Stimulated activated naive CD8-positive, alpha-beta T cell treated with anti-CD3 and anti-CD28 coated beads, Interleukin-15, amount 100 ng/mL, for 72 hours (primary cell): ENCODE measurements at regions not wholly inside any gene's neighbourhood (a gene's known extent, or its start where the extent isn't known, plus 50 kb on each side); places are given as distances from the start of the nearest gene placed in this dataset.

Experiments used
- ATAC-seq: fragments of 150-1000 bp; cut with Tn5 transposase; 2 replicates; pipeline ENCODE4 v1.10.0; 2021; ENCODE audit warnings: mild to moderate bottlenecking, moderate library complexity
- DNase-seq, 2 donors: peaks; one replicate each; pipeline ENCODE4 v3.0.0; 2021 to 2022
- H3K27ac Mint-ChIP-seq, 2 donors: one replicate each; pipeline ENCODE4 v1.8.0; 2022; ENCODE audit warnings: mild to moderate bottlenecking in 2 of 2, mixed read lengths in 2 of 2, moderate library complexity in 2 of 2
- H3K27me3 Mint-ChIP-seq: one replicate; pipeline ENCODE4 v1.8.0; 2022; ENCODE audit warnings: mixed read lengths
- H3K4me1 Mint-ChIP-seq: one replicate; pipeline ENCODE4 v1.8.0; 2022; ENCODE audit warnings: mild to moderate bottlenecking, mixed read lengths
- H3K4me3 Mint-ChIP-seq, 2 donors: one replicate each; pipeline ENCODE4 v1.8.0; 2022; ENCODE audit warnings: mild to moderate bottlenecking in 2 of 2, mixed read lengths in 2 of 2, moderate library complexity in 1 of 2
- H3K9me3 Mint-ChIP-seq, 2 donors: one replicate each; pipeline ENCODE4 v1.8.0; 2022; ENCODE audit warnings: mixed read lengths in 2 of 2

GRCh38 chr12:115450710-115451109 is 766.7 kb upstream of the TBX3 start:
- H3K4me1 Mint-ChIP-seq: peaks cover 8% of the 10 kb centered on the region
- no peak overlapping the region for H3K27ac Mint-ChIP-seq
- ATAC-seq (no peak), DNase-seq (no peak)
- H3K9me3 Mint-ChIP-seq: peaks cover 0 to 5% of the 10 kb centered on the region in 2 donors
- peaks cover 27% of the 10 kb centered on the region for H3K27me3 Mint-ChIP-seq
- H3K4me3 Mint-ChIP-seq: no peak overlapping the region

GRCh38 chr12:115450017-115450416 is 766.0 kb upstream of the TBX3 start:
- no peak overlapping the region for H3K4me3 Mint-ChIP-seq
- H3K27ac Mint-ChIP-seq: no peak overlapping the region
- peaks cover 8% of the 10 kb centered on the region for H3K4me1 Mint-ChIP-seq
- H3K27me3 Mint-ChIP-seq: peaks cover 27% of the 10 kb centered on the region
- H3K9me3 Mint-ChIP-seq: peaks cover 0 to 5% of the 10 kb centered on the region in 2 donors
- ATAC-seq: no peak
- no peak for DNase-seq

DNA sequence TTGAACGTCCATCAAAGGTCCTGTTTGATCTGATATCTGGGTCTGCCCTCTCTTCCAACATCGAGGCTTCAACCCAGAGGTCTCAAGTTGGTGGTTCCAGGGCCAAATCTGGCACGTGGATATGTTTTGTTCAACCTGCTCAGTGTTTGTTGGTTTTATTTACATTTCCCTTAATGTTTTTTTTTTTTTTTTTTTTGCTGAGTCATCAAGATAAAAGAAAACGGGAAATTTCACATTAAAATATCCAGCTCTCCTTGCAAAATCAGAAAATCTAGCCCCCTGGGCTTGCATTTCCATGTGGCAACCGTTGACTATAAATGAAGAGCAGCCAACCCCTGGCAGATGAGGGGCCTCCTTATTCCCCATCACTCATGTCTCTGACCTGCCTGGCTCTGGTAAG is 765.6 kb upstream of the TBX3 start:
- Mint-ChIP-seq H3K27me3 (peaks cover 27% of the 10 kb centered on the region), H3K4me3 (no peak overlapping the region), H3K27ac (no peak overlapping the region), H3K4me1 (peaks cover 8% of the 10 kb centered on the region), H3K9me3 (peaks cover 0 to 5% of the 10 kb centered on the region in 2 donors)
- DNase-seq: no peak
- ATAC-seq: no peak

DNA sequence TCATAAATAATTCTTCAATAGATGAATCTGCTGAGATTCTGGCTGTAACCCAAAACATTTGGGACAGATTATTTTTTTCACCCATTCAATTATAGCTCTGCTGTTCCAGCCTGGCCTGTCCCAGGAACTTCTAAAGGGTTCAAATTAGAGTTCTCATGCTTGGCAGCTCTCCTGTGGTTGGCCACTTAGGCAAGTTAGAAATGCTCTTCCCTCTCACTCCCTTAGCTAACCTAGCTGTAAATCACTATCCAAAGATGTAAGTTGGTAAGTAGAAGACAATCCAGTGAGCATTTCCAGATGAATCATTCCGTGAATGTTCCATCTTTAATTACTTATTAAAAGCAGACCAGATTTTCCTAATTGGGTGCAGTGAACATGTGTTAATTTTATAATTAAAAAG is 760.4 kb upstream of the TBX3 start:
- no peaks in the 10 kb centered on the region for H3K4me1 Mint-ChIP-seq
- no peak overlapping the region for H3K4me3 Mint-ChIP-seq
- H3K9me3 Mint-ChIP-seq: no peaks in the 10 kb centered on the region
- H3K27ac Mint-ChIP-seq: no peak overlapping the region
- H3K27me3 Mint-ChIP-seq: no peaks in the 10 kb centered on the region
- ATAC-seq (no peak), DNase-seq (no peak)

DNA sequence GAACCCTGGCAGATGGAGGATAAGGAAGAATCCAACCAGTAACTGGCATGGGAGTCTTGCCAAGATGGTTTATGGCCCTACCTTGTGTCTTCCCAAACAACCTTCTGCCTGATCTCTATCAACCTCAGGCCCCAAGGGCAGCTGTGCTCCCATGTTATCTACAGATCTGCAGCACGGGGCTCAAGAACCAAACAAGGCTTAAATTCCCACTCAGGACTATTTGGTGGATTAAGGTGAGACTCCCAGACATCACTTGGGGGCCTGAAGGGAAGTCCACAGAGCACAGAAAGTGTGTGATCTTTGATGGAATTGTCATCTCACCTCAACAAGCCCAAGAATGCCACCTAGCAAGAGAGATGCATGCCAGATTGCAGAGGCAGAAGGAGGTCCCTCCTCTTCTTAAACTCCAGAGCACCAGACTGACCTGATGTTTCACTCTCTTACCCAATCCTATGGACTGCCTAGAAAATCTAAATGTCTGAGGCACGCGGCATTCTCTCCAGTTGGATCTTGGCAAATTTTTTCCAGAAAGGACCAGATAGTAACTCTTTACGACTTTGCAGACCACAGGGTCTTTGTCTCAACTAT is 759.5 kb upstream of the TBX3 start:
- no peaks in the 10 kb centered on the region for H3K9me3 Mint-ChIP-seq
- no peaks in the 10 kb centered on the region for H3K27me3 Mint-ChIP-seq
- H3K4me3 Mint-ChIP-seq: no peak overlapping the region
- no peaks in the 10 kb centered on the region for H3K4me1 Mint-ChIP-seq
- DNase-seq: no peak
- ATAC-seq: no peak
- no peak overlapping the region for H3K27ac Mint-ChIP-seq

DNA sequence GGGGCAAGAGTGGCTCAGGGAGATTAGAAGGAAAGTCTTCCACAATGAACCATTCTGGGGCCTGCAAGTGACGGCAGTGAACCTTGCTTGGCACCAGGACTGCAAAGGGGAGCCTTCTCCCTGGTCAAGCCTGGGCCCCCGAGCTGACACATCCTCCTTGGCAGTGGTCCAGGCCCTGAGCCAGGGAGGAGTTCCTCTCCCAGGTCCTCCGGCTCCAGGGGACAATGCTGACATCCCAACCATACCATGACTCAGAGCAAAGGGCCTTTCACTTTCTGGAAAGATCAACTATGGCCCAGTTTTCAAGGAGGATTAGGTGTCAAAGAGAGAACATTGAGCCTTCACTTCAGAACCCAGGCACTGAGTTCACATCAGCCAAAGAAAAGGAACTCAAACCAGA is 756.5 kb upstream of the TBX3 start:
- Mint-ChIP-seq H3K4me3 (no peak overlapping the region), H3K27me3 (no peaks in the 10 kb centered on the region), H3K27ac (no peak overlapping the region), H3K9me3 (peaks cover 0 to 7% of the 10 kb centered on the region in 2 donors), H3K4me1 (no peaks in the 10 kb centered on the region)
- DNase-seq: no peak
- ATAC-seq: no peak

- DNase-seq: no peak
- no peak overlapping the region for H3K27ac Mint-ChIP-seq
- ATAC-seq: no peak
- H3K9me3 Mint-ChIP-seq: peaks cover 0 to 8% of the 10 kb centered on the region in 2 donors
- no peak overlapping the region for H3K4me3 Mint-ChIP-seq
- no peaks in the 10 kb centered on the region for H3K4me1 Mint-ChIP-seq
- H3K27me3 Mint-ChIP-seq: no peaks in the 10 kb centered on the region
Observed at GRCh38 chr12:115439008-115439601, 755.1 kb upstream of the TBX3 start.

DNA sequence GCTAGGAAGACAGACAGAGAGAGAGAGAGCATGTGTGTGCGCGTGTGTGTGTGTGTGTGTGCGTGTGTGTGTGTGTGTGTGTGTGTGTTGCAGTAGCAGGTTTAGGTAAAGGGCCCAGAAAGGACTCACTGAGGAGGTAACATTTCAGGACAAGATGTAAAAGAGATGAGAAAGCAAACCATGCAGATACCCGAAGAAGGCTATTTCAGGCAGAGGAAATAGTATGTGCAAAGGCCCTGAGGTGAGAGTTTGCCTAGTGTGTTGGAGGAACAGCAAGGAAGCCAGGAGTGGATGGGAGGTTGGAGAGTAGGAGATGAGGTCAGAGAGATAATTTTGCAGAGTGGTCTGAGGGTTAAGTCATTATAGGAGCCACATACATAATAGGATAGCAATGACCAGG is 754.3 kb upstream of the TBX3 start:
- Mint-ChIP-seq H3K4me3 (no peak overlapping the region), H3K27me3 (no peaks in the 10 kb centered on the region), H3K9me3 (peaks cover 0 to 8% of the 10 kb centered on the region in 2 donors), H3K27ac (no peak overlapping the region), H3K4me1 (no peaks in the 10 kb centered on the region)
- DNase-seq: no peak
- no peak for ATAC-seq

GRCh38 chr12:115437061-115437567 is 753.1 kb upstream of the TBX3 start:
- no peaks in the 10 kb centered on the region for H3K4me1 Mint-ChIP-seq
- H3K27me3 Mint-ChIP-seq: no peaks in the 10 kb centered on the region
- DNase-seq (no peak), ATAC-seq (no peak)
- H3K9me3 Mint-ChIP-seq: peaks cover 0 to 8% of the 10 kb centered on the region in 2 donors
- no peak overlapping the region for H3K27ac Mint-ChIP-seq
- H3K4me3 Mint-ChIP-seq: no peak overlapping the region

DNA sequence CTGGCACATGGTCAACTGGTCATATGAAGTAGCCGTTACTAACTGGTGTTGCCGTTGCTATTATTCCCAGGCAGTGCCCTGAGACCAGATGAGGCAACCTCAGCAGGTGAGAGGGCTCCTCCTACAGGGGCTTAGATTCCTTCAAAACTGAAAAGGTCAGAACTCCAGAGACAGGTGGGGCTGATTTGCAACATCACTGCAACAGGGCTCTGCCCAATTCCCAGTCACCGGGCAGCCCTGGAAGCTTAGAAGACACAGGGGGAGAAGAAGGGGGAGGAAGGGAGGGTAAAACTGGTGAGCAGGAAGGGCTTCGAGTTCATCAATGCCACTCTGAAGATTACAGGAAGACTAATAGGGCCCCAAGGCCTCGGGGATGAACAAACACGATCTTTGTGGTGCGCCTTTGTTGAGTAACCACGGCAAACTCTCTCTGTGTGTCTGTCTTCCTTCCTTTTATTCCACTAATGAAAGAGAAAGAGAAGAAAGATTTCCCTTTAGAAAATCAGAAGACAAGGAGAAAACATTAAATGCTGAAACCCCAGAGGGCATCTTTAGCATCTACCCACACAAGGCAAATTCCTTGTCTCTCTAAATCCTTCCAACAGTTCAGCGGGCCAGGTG is 749.1 kb upstream of the TBX3 start:
- no peaks in the 10 kb centered on the region for H3K4me1 Mint-ChIP-seq
- H3K27ac Mint-ChIP-seq: no peak overlapping the region
- H3K4me3 Mint-ChIP-seq: no peak overlapping the region
- no peaks in the 10 kb centered on the region for H3K27me3 Mint-ChIP-seq
- DNase-seq: no peak
- no peak for ATAC-seq
- peaks cover 0 to 8% of the 10 kb centered on the region in 2 donors for H3K9me3 Mint-ChIP-seq

GRCh38 chr12:115430636-115431035 is 746.7 kb upstream of the TBX3 start:
- DNase-seq (no peak), ATAC-seq (no peak)
- H3K9me3 Mint-ChIP-seq: peaks cover 0 to 3% of the 10 kb centered on the region in 2 donors
- H3K4me3 Mint-ChIP-seq: no peak overlapping the region
- no peaks in the 10 kb centered on the region for H3K27me3 Mint-ChIP-seq
- H3K4me1 Mint-ChIP-seq: no peaks in the 10 kb centered on the region
- no peak overlapping the region for H3K27ac Mint-ChIP-seq

DNA sequence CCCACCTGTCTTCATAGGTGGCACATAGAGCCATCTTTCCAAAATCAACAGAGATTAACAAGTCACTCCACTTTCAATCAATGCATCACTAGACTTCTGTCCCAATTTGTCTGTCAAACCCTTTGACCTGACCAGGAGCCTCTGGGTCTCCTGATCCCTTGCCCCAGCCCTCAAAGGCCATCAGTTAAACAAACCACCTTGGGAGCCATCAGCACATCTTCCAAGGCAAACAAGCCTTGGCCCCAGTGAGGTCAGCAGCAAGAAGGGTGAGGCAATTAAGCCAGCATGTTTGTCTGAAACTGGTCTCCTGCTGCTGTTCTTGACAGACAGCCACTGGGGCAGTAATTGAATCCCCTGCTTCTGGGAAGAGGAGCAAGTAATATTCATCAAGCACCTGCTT is 742.8 kb upstream of the TBX3 start:
- H3K27me3 Mint-ChIP-seq: no peaks in the 10 kb centered on the region
- DNase-seq: no peak
- no peak overlapping the region for H3K4me3 Mint-ChIP-seq

DNA sequence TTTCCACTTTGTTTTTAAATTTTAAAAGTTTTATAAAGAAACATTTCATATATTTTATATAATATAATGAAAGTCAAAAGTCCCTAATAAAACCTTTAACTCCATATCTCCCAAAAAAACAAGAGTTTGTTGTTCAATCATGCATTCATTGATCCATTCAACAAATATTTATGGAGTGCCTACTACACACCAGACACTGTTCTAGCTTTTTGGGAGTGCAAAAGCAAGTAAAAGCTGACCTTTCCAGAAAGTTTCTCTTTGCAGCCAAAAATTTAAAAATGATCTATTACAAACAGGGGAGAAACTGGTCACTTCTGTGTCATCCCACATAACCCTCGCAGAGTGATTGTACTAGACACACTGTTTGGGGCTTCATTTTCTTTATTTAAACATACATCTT is 740.0 kb upstream of the TBX3 start:
- DNase-seq (no peak), ATAC-seq (no peak)
- no peak overlapping the region for H3K27ac Mint-ChIP-seq
- H3K4me1 Mint-ChIP-seq: no peaks in the 10 kb centered on the region
- no peaks in the 10 kb centered on the region for H3K27me3 Mint-ChIP-seq
- no peaks in the 10 kb centered on the region for H3K9me3 Mint-ChIP-seq
- no peak overlapping the region for H3K4me3 Mint-ChIP-seq

More for the DNA sequence above, 742.8 kb upstream of the TBX3 start:
- ATAC-seq: no peak
- Mint-ChIP-seq H3K9me3 (no peaks in the 10 kb centered on the region), H3K4me1 (no peaks in the 10 kb centered on the region), H3K27ac (no peak overlapping the region)

DNA sequence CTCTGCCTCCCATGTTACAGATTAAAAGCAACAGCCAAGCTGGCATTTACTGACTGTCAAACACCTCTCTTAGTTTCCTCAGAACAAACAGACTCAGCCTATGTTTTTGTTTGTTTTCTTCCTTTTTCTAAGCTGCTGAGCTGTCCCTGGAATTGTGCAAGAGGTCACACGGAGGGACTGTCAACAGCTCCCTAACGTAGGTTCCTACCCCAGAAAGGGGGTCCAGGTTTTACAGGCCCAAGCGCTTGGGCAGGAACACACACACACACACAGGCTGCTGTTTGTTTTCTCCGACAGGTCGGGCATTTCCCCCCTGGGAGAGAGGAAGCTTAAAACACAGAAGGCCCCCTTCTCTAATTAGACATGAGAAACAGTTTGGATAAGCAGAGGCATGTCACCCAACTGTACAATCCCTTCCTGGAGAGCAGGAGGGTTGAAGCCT is 739.6 kb upstream of the TBX3 start:
- DNase-seq (no peak), ATAC-seq (no peak)
- Mint-ChIP-seq H3K9me3 (no peaks in the 10 kb centered on the region), H3K4me1 (no peaks in the 10 kb centered on the region), H3K4me3 (no peak overlapping the region), H3K27ac (no peak overlapping the region), H3K27me3 (no peaks in the 10 kb centered on the region)

GRCh38 chr12:115422845-115423545 is 739.0 kb upstream of the TBX3 start:
- no peaks in the 10 kb centered on the region for H3K4me1 Mint-ChIP-seq
- DNase-seq: no peak
- H3K27ac Mint-ChIP-seq: no peak overlapping the region
- H3K4me3 Mint-ChIP-seq: no peak overlapping the region
- H3K9me3 Mint-ChIP-seq: no peaks in the 10 kb centered on the region
- H3K27me3 Mint-ChIP-seq: no peaks in the 10 kb centered on the region
- no peak for ATAC-seq
